ENCODE measurements at regions not wholly inside any gene's neighbourhood (a gene's known extent, or its start where the extent isn't known, plus 50 kb on each side); places are given as distances from the start of the nearest gene placed in this dataset.
A peak's percentile ranks its signal among the peaks of the same experiment; 100 is the strongest.

DNA sequence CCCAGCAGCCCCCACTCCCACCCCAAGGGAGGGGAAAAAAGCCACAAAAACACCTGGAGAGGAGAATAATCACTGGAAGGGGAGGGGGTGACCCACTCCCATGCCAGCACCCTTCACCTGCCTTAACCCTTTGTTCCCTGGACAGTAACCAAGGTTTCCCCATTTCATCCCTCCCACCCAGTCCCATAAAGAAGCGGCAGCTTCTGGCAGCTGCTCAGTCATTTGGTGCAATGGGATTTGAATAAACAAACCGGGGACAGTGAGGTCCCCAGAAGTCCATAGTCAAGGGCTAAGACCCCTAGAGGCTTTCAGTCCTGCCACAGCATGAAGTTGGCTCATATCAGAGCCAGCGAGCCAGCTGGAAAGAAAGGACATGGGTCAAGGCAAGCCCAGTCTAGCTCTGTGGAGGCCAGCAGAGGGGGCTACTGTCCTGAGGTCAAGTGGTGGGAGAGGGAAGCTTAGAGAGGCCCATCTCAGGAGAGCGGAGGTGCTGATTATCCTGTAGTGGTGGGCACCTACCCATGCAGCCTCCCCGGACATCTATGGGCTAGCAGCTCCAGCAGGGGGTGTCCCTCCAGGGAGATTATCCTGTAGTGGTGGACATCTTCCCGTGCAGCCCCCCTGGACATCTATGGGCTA lies 58.9 kb upstream of the LBX1 start:
- no peak overlapping the region for H3T11ph ChIP-seq (ENCODE audit: low read length)
- H2AK5ac ChIP-seq (ENCODE audit: insufficient read length, low read length) = no peak overlapping the region
- H3K27ac Mint-ChIP-seq = no peak overlapping the region; a peak in 1 of 7 replicates
- H3K23me2 ChIP-seq (ENCODE audit: insufficient read length, low read depth, low read length, poor library complexity, severe bottlenecking) = peaks cover 20% of the 10 kb centered on the region
- H3K9me3 Mint-ChIP-seq = no peaks in the 10 kb centered on the region; a peak in 1 of 5 replicates
- H3K79me2 ChIP-seq (ENCODE audit: insufficient read depth, low read length) = no peaks in the 10 kb centered on the region
- no peak overlapping the region for H3K14ac ChIP-seq (ENCODE audit: insufficient read depth, low read length)
- H3K4me1 Mint-ChIP-seq = peaks cover 56 to 71% of the 10 kb centered on the region in 2 experiments
- no peak overlapping the region for H3K27ac ChIP-seq (ENCODE audit: insufficient read length, low read depth, low read length)
- no peaks in the 10 kb centered on the region for H3K9me3 ChIP-seq (ENCODE audit: control insufficient read depth, low read depth, low read length)
- H4K91ac ChIP-seq (ENCODE audit: insufficient read length, low read depth, low read length) = no peak overlapping the region
- no peak overlapping the region for H3K4me2 ChIP-seq (ENCODE audit: insufficient read depth, insufficient read length, low read length)
- H2BK12ac ChIP-seq (ENCODE audit: insufficient read length, low read depth, low read length) = no peak overlapping the region
- H3K9ac ChIP-seq (ENCODE audit: extremely low read depth, insufficient read length, low read length) = no peak overlapping the region
- no peak overlapping the region for H3K56ac ChIP-seq (ENCODE audit: insufficient read length, low read depth, low read length)
- no peak overlapping the region for H2BK120ac ChIP-seq (ENCODE audit: low read depth, low read length, poor library complexity, severe bottlenecking)
- no peak overlapping the region for H3K23ac ChIP-seq (ENCODE audit: insufficient read length, low read depth, low read length)
- H3K4ac ChIP-seq (ENCODE audit: low read depth, low read length) = no peak overlapping the region
- no peak overlapping the region for H4K8ac ChIP-seq (replicated peaks; ENCODE audit: insufficient read length, low read depth, low read length)
- no peak overlapping the region for H2AFZ ChIP-seq (ENCODE audit: low read length)
- WGBS (ENCODE audit: extremely low coverage, insufficient read length, low lambda C conversion rate) = no CpG with 5 or more reads among the region's 6 CpGs
- no peak overlapping the region for H3K18ac ChIP-seq (ENCODE audit: insufficient read length, low read depth, low read length)
- peak; percentile 86 for DNase-seq
- H4K20me1 ChIP-seq (ENCODE audit: control insufficient read depth, insufficient read depth, insufficient read length) = no peaks in the 10 kb centered on the region
- H3K36me3 Mint-ChIP-seq (ENCODE audit: insufficient read depth in 1 of 3, low read depth in 3 of 3) = no peaks in the 10 kb centered on the region
- H3K27me3 ChIP-seq (ENCODE audit: insufficient read depth, low read length) = peaks cover 40% of the 10 kb centered on the region
- no peak overlapping the region for H4K5ac ChIP-seq (ENCODE audit: insufficient read length, low read depth, low read length)
- no peak overlapping the region for H3K4me3 Mint-ChIP-seq
- no peak overlapping the region for H2BK20ac ChIP-seq (ENCODE audit: low read depth, low read length, poor library complexity, severe bottlenecking)
- peaks cover 21% of the 10 kb centered on the region; the same call in 1 of the 2 replicates for H3K4me1 ChIP-seq (ENCODE audit: insufficient read depth, low read length)
- no peaks in the 10 kb centered on the region for H3K79me1 ChIP-seq (ENCODE audit: insufficient read depth, low read depth, low read length, poor library complexity, severe bottlenecking)
- H2BK5ac ChIP-seq (ENCODE audit: insufficient read length, low read length) = no peak overlapping the region
- TF ChIP-seq, protein P1, sequence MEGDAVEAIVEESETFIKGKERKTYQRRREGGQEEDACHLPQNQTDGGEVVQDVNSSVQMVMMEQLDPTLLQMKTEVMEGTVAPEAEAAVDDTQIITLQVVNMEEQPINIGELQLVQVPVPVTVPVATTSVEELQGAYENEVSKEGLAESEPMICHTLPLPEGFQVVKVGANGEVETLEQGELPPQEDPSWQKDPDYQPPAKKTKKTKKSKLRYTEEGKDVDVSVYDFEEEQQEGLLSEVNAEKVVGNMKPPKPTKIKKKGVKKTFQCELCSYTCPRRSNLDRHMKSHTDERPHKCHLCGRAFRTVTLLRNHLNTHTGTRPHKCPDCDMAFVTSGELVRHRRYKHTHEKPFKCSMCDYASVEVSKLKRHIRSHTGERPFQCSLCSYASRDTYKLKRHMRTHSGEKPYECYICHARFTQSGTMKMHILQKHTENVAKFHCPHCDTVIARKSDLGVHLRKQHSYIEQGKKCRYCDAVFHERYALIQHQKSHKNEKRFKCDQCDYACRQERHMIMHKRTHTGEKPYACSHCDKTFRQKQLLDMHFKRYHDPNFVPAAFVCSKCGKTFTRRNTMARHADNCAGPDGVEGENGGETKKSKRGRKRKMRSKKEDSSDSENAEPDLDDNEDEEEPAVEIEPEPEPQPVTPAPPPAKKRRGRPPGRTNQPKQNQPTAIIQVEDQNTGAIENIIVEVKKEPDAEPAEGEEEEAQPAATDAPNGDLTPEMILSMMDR (conservative IDR thresholded peaks at IDR 0.05) = peak; percentile 58
- H3K27me3 Mint-ChIP-seq (ENCODE audit: low read depth) = peaks cover 92% of the 10 kb centered on the region
- no peak overlapping the region for H2BK15ac ChIP-seq (ENCODE audit: low read depth, low read length)
